Naive thymus-derived CD4-positive, alpha-beta T cell (primary cell): ENCODE measurements at regions not wholly inside any gene's neighbourhood (a gene's known extent, or its start where the extent isn't known, plus 50 kb on each side); places are given as distances from the start of the nearest gene placed in this dataset.

Experiments
- ATAC-seq: fragments of 150-1000 bp; cut with Tn5 transposase; 2 replicates; pipeline ENCODE4 v1.10.0; 2021; ENCODE audit warnings: mild to moderate bottlenecking, moderate library complexity
- CTCF ChIA-PET: fragments of 350-600 bp; sonication (Branson Sonifier 250); formaldehyde crosslinking; loops from one replicate; lab custom pipeline; 2021; ENCODE audit warnings: antibody characterized with exemption; lab: Charles Lee
- POLR2A ChIA-PET: fragments of 350-600 bp; sonication (Branson Sonifier 250); formaldehyde crosslinking; loops from one replicate; lab custom pipeline; 2021; ENCODE audit warnings: antibody characterized with exemption, inconsistent platforms; lab: Charles Lee
- DNase-seq, 9 donors: peaks; one replicate each; pipeline versions ENCODE4 v3.0.0 to v3.0.0-alpha.2; 2020 to 2022; ENCODE audit warnings: mixed read lengths in 1 of 9
- H3K27ac ChIP-seq: one replicate; pipeline ENCODE4 v1.7.0; 2013; ENCODE audit warnings: mild to moderate bottlenecking, low read depth, low read length, moderate library complexity
- H3K27me3 ChIP-seq, 2 donors: one replicate each; pipeline ENCODE4 v1.7.0; 2013; ENCODE audit warnings: low read length in 2 of 2, mild to moderate bottlenecking in 2 of 2, moderate library complexity in 2 of 2; ENCODE audit not compliant: control insufficient read depth in 2 of 2, insufficient read depth in 2 of 2
- H3K36me3 ChIP-seq, 3 experiments: 1 replicate in 2 of 3; 2 replicates in 1 of 3; pipeline ENCODE4 v1.7.0; 2013; ENCODE audit warnings: low read length in 3 of 3, mild to moderate bottlenecking in 3 of 3, moderate library complexity in 1 of 3; ENCODE audit not compliant: insufficient read depth in 3 of 3, control insufficient read depth in 2 of 3
- H3K4me1 ChIP-seq, 2 donors: one replicate each; pipeline ENCODE4 v1.7.0; 2013; ENCODE audit warnings: low read length in 2 of 2, mild to moderate bottlenecking in 2 of 2, moderate library complexity in 1 of 2; ENCODE audit not compliant: control insufficient read depth in 2 of 2, insufficient read depth in 2 of 2
- H3K4me3 ChIP-seq: 2 replicates; pipeline ENCODE4 v1.7.0; 2013; ENCODE audit warnings: mild to moderate bottlenecking, low read length
- H3K9me3 ChIP-seq, 3 experiments: 1 replicate in 2 of 3; 2 replicates in 1 of 3; pipeline ENCODE4 v1.7.0; 2013; ENCODE audit warnings: low read length in 3 of 3; ENCODE audit not compliant: control insufficient read depth in 2 of 3
- H3K27ac Mint-ChIP-seq, 9 donors: one replicate each; pipeline ENCODE4 v1.8.0; 2020 to 2022; ENCODE audit warnings: mixed read lengths in 9 of 9, mild to moderate bottlenecking in 8 of 9, moderate library complexity in 5 of 9, inconsistent platforms in 2 of 9
- H3K27me3 Mint-ChIP-seq, 5 donors: one replicate each; pipeline ENCODE4 v1.8.0; 2021 to 2022; ENCODE audit warnings: mixed read lengths in 5 of 5, mild to moderate bottlenecking in 1 of 5
- H3K36me3 Mint-ChIP-seq, 5 donors: one replicate each; pipeline ENCODE4 v1.8.0; 2020 to 2022; ENCODE audit warnings: mixed read lengths in 5 of 5, mild to moderate bottlenecking in 3 of 5, inconsistent platforms in 1 of 5
- H3K4me1 Mint-ChIP-seq, 7 donors: one replicate each; pipeline ENCODE4 v1.8.0; 2020 to 2022; ENCODE audit warnings: mixed read lengths in 7 of 7, mild to moderate bottlenecking in 3 of 7, inconsistent platforms in 1 of 7
- H3K4me3 Mint-ChIP-seq, 10 donors: one replicate each; pipeline ENCODE4 v1.8.0; 2020 to 2022; ENCODE audit warnings: mild to moderate bottlenecking in 10 of 10, mixed read lengths in 10 of 10, moderate library complexity in 6 of 10, inconsistent platforms in 2 of 10
- H3K9me3 Mint-ChIP-seq, 11 donors: one replicate each; pipeline ENCODE4 v1.8.0; 2020 to 2022; ENCODE audit warnings: mixed read lengths in 11 of 11, mild to moderate bottlenecking in 4 of 11, inconsistent platforms in 1 of 11, moderate library complexity in 1 of 11
- intact Hi-C, 2 donors: fragments of 100-400 bp; cut with micrococcal nuclease; formaldehyde crosslinking; loops; one replicate each; pipeline ENCODE4 v1.15.1; 2023

GRCh38 chr3:188043891-188044290, 110.1 kb upstream of the LPP start:
- intact Hi-C loops: no loop called here
- H3K36me3 Mint-ChIP-seq: peaks cover 0 to 6% (median 0%) of the 10 kb centered on the region in 5 donors
- H3K9me3 Mint-ChIP-seq: peaks cover 0 to 3% (median 0%) of the 10 kb centered on the region in 11 donors
- peaks cover 0 to 4% (median 0%) of the 10 kb centered on the region in 5 donors for H3K27me3 Mint-ChIP-seq
- H3K4me3 Mint-ChIP-seq: no peak overlapping the region
- no peak for DNase-seq
- H3K4me1 ChIP-seq: no peaks in the 10 kb centered on the region
- no peak overlapping the region for H3K27ac Mint-ChIP-seq
- no peaks in the 10 kb centered on the region for H3K27me3 ChIP-seq
- ChIA-PET POLR2A (interaction anchor here (0.8 kb wide), 1 partner anchor 10 kb away, joined by 3 read pairs; no protein-coding TSS in a partner anchor), CTCF (no interaction called here)
- H3K9me3 ChIP-seq: no peaks in the 10 kb centered on the region
- no peak overlapping the region for H3K27ac ChIP-seq
- no peaks in the 10 kb centered on the region for H3K36me3 ChIP-seq
- no peak for ATAC-seq
- H3K4me1 Mint-ChIP-seq: peaks cover 0 to 23% (median 3%) of the 10 kb centered on the region in 7 donors
- H3K4me3 ChIP-seq: no peak overlapping the region

- no peak overlapping the region for H3K27ac ChIP-seq
- no peak overlapping the region for H3K4me3 ChIP-seq
- H3K27me3 Mint-ChIP-seq: peaks cover 0 to 4% (median 0%) of the 10 kb centered on the region in 5 donors
- H3K27me3 ChIP-seq: no peaks in the 10 kb centered on the region
- ChIA-PET POLR2A (no interaction called here), CTCF (no interaction called here)
- peaks cover 9 to 10% of the 10 kb centered on the region in 2 donors for H3K4me1 ChIP-seq
- ATAC-seq (no peak), DNase-seq (no peak)
- H3K9me3 Mint-ChIP-seq: peaks cover 0 to 2% (median 0%) of the 10 kb centered on the region in 11 donors
- H3K36me3 ChIP-seq: no peaks in the 10 kb centered on the region
- intact Hi-C loops: loop anchor here in 1 of 2 donors (5.0 kb wide), 1 partner anchor 44 kb away; no protein-coding TSS in a partner anchor
- no peak overlapping the region for H3K4me3 Mint-ChIP-seq
- H3K9me3 ChIP-seq: no peaks in the 10 kb centered on the region
- H3K4me1 Mint-ChIP-seq: peaks cover 13 to 34% (median 21%) of the 10 kb centered on the region in 7 donors
- H3K27ac Mint-ChIP-seq: no peak overlapping the region
- peaks cover 0 to 4% (median 0%) of the 10 kb centered on the region in 5 donors for H3K36me3 Mint-ChIP-seq
Observed at GRCh38 chr3:188046561-188047211, 107.3 kb upstream of the LPP start.

- CTCF ChIA-PET: no interaction called here
- H3K4me1 Mint-ChIP-seq: peaks cover 13 to 35% (median 21%) of the 10 kb centered on the region in 7 donors
- Histone ChIP-seq H3K4me1 (peaks cover 9 to 10% of the 10 kb centered on the region in 2 donors), H3K4me3 (no peak overlapping the region), H3K27ac (no peak overlapping the region), H3K9me3 (no peaks in the 10 kb centered on the region), H3K36me3 (no peaks in the 10 kb centered on the region), H3K27me3 (no peaks in the 10 kb centered on the region)
- H3K27ac Mint-ChIP-seq: peak overlapping the region in 1 of 9 donors; percentile 28
- DNase-seq (no peak), ATAC-seq (no peak)
- peaks cover 0 to 2% (median 0%) of the 10 kb centered on the region in 11 donors for H3K9me3 Mint-ChIP-seq
- no peak overlapping the region for H3K4me3 Mint-ChIP-seq
- peaks cover 0 to 4% (median 0%) of the 10 kb centered on the region in 5 donors for H3K36me3 Mint-ChIP-seq
- H3K27me3 Mint-ChIP-seq: peaks cover 0 to 4% (median 0%) of the 10 kb centered on the region in 5 donors
- intact Hi-C loops: loop anchor here in 1 of 2 donors (5.0 kb wide), 1 partner anchor 45 kb away; no protein-coding TSS in a partner anchor
- POLR2A ChIA-PET: interaction anchor here (0.6 kb wide), 1 partner anchor 1262 kb away, joined by 3 read pairs; no protein-coding TSS in a partner anchor
Observed at GRCh38 chr3:188047536-188047935, 106.4 kb upstream of the LPP start.

GRCh38 chr3:188049606-188050530, 104.1 kb upstream of the LPP start:
- H3K27ac Mint-ChIP-seq: peak overlapping the region in 7 of 9 donors; percentile 7 to 57 (median 34)
- DNase-seq (peak in 5 of 9 donors; percentile 16 to 37 (median 24)), ATAC-seq (peak; percentile 85)
- Histone ChIP-seq H3K27ac (no peak overlapping the region), H3K4me3 (no peak overlapping the region), H3K4me1 (peaks cover 9 to 10% of the 10 kb centered on the region in 2 donors), H3K9me3 (no peaks in the 10 kb centered on the region), H3K27me3 (no peaks in the 10 kb centered on the region), H3K36me3 (no peaks in the 10 kb centered on the region)
- H3K27me3 Mint-ChIP-seq: peaks cover 0 to 4% (median 0%) of the 10 kb centered on the region in 5 donors
- H3K36me3 Mint-ChIP-seq: peaks cover 0 to 1% (median 0%) of the 10 kb centered on the region in 5 donors
- peaks cover 13 to 32% (median 27%) of the 10 kb centered on the region in 7 donors for H3K4me1 Mint-ChIP-seq
- POLR2A ChIA-PET: interaction anchor here (0.5 to 1.0 kb wide), 3 partner anchors 8 to 1875 kb away, joined by 3 to 4 read pairs (median 3); no protein-coding TSS in a partner anchor
- intact Hi-C loops: loop anchor here in 1 of 2 donors (5.0 kb wide), 1 partner anchor 48 kb away; no protein-coding TSS in a partner anchor
- no peaks in the 10 kb centered on the region for H3K9me3 Mint-ChIP-seq
- peak overlapping the region in 8 of 10 donors; percentile 3 to 56 (median 26) for H3K4me3 Mint-ChIP-seq
- CTCF ChIA-PET: interaction anchor here (0.8 to 1.1 kb wide), 2 partner anchors 10 to 310 kb away, joined by 3 read pairs; no protein-coding TSS in a partner anchor

GRCh38 chr3:188051801-188052168, 102.2 kb upstream of the LPP start:
- Mint-ChIP-seq H3K36me3 (peaks cover 0 to 1% (median 0%) of the 10 kb centered on the region in 5 donors), H3K9me3 (no peaks in the 10 kb centered on the region), H3K4me1 (peaks cover 13 to 32% (median 27%) of the 10 kb centered on the region in 7 donors), H3K27ac (no peak overlapping the region), H3K4me3 (no peak overlapping the region), H3K27me3 (peaks cover 0 to 1% (median 0%) of the 10 kb centered on the region in 5 donors)
- Histone ChIP-seq H3K36me3 (no peaks in the 10 kb centered on the region), H3K27me3 (no peaks in the 10 kb centered on the region), H3K4me3 (no peak overlapping the region), H3K4me1 (peaks cover 9 to 10% of the 10 kb centered on the region in 2 donors), H3K9me3 (no peaks in the 10 kb centered on the region), H3K27ac (no peak overlapping the region)
- DNase-seq (no peak), ATAC-seq (no peak)
- intact Hi-C loops: no loop called here
- ChIA-PET CTCF (no interaction called here), POLR2A (no interaction called here)
